ENCODE measurements at regions not wholly inside any gene's neighbourhood (a gene's known extent, or its start where the extent isn't known, plus 50 kb on each side); places are given as distances from the start of the nearest gene placed in this dataset.
"Not testable (repeated sequence)": the region's sequence is repeated elsewhere in the genome, so short reads cannot be mapped to it uniquely, and the experiment has no call there.

GRCh38 chr15:20341901-20342600 lies 199.5 kb downstream of the GOLGA6L6 start:
- TF ChIP-seq CTCF (IDR thresholded peaks at IDR 0.05; ENCODE audit: low read depth, low read length, missing control alignments): no peak
- no peak for DNase-seq (ENCODE audit: low read depth)
- no peak overlapping the region for H3K4me3 ChIP-seq (ENCODE audit: low read depth, low read length)

DNA sequence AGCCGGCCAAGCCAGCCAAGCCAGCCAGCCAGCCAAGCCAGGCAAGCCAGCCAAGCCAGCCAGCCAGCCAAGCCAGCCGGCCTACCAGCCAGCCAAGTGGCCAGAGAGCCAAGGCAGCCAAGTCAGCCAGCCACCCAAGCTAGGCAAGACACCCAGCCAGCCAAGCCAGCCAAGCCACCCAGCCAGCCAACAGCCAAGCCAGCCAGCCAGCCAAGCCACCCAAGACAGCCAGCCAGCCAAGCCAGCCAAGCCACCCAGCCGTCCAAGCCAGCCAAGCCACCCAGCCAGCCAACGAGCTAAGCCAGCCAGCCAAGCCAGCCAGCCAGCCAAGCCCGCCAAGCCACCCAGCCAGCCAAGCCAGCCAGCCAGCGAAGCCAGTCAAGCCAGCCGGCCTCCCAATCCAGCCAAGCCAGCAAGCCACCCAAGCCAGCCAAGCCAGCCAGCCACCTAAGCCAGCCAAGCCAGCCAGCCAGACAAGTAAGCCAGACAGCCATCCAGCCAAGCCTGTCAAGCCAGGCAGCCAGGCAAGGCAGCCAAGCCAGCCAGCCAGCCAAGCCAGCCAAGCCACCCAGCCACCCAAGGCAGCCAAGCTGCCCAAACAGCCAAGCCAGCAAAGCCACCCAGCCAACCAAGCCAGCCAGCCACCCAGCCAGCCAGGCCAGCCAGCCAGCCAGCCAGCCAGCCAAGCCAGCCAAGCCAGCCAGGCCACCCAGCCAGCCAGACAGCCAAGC lies 200.5 kb downstream of the GOLGA6L6 start:
- no peak for DNase-seq (ENCODE audit: low read depth)
- no peak overlapping the region for H3K4me3 ChIP-seq (ENCODE audit: low read depth, low read length)
- TF ChIP-seq CTCF (IDR thresholded peaks at IDR 0.05; ENCODE audit: low read depth, low read length, missing control alignments): no peak

GRCh38 chr15:20340331-20340811 lies 201.2 kb downstream of the GOLGA6L6 start:
- no peak for TF ChIP-seq CTCF (IDR thresholded peaks at IDR 0.05; ENCODE audit: low read depth, low read length, missing control alignments)
- H3K4me3 ChIP-seq (ENCODE audit: low read depth, low read length): no peak overlapping the region
- no peak for DNase-seq (ENCODE audit: low read depth)

DNA sequence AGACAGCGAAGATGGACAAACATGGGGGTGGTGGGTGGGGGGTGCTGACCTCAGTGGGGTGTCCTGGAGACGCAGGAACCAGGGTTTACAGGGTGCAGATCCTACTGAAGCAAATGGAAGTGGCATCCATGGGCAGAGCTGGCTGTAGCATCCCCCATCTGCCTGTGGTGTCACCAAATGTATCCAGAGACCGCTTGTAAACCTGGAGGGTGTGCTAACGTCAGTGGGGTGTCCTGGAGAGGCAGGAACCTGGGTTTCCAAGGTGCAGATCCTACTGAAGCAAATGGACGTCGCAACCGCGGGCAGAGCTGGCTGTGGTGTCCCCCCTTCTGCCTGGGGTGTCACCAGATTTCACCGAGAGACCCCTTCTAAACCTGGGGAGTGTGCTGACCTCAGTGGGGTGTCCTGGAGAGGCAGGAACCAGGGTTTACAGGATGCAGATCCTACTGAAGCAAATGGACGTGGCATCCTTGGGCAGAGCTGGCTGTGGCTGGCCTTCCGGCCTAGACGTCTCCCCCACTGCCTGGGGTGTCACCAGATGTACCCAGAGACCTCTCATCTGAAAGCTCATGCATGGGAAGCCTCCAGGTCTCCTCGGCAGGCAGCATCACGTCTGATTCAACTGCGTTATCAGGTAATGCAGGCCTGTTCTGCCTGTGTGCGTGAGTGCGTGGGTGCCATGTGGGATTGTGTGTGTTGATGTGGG lies 202.4 kb downstream of the GOLGA6L6 start:
- not testable (repeated sequence) for DNase-seq (ENCODE audit: low read depth); H3K4me3 ChIP-seq (ENCODE audit: low read depth, low read length)

DNA sequence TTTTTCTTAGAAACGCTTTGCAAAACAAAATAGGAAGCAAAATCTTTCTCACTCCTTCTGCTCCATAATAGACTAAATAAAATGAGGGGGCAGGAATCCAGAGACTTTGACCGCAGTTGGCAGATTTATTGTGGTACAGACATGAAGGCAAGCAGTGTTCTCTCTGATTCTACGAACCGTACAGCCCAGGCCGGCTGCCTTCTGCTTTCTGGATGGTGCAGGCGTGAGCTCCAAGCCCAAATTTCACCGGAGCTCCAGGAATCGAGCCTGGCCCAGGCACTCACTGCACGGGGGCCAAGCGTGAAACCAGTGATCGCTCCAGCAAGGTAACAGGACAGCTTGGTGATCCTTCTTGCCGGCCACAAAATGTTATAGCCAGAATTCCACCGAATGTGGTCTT lies 202.9 kb downstream of the GOLGA6L6 start:
- not testable (repeated sequence) for H3K4me3 ChIP-seq (ENCODE audit: low read depth, low read length); DNase-seq (ENCODE audit: low read depth)

GRCh38 chr15:20337238-20337637 lies 204.4 kb downstream of the GOLGA6L6 start:
- DNase-seq (ENCODE audit: low read depth); H3K4me3 ChIP-seq (ENCODE audit: low read depth, low read length): not testable (repeated sequence)

DNA sequence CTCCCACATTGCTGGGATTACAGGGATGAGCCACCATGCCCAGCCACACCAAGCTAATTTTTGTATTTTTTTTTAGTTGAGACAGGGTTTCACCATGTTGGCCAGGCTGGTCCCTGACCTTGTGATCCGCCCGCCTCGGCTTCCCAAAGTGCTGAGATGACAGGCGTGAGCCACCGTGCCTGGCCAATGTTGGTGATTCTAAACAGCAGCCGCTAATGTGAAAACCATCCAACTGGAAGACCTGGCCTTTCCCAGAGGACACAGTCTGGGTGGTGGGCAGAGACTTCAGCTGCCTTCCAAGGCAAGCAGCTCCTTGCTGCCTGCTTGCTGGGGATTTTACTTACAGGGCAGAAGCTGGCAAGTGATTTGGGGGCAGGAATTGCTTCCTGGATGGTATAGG lies 207.1 kb downstream of the GOLGA6L6 start:
- not testable (repeated sequence) for DNase-seq (ENCODE audit: low read depth); H3K4me3 ChIP-seq (ENCODE audit: low read depth, low read length)

- not testable (repeated sequence) for DNase-seq (ENCODE audit: low read depth); H3K4me3 ChIP-seq (ENCODE audit: low read depth, low read length)
These were observed 215.8 kb downstream of the GOLGA6L6 start for GRCh38 chr15:20325751-20326150.

DNA sequence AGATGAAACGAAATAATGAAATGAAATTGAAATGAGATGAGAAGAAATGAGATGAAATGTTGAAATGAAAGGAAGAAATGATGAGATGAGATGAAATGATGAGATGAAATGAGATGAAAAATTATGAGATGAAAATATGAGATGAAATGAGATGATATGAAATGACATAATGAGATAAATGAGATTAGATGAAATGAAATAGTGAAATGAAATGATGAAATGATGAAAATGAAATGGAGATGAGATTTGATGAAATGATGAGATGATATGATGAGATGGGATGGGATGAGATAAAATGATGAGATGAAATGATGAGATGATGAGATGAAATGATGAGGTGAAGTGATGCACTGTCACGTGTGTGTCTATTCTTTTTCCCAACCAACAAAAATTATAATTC lies 224.5 kb downstream of the GOLGA6L6 start:
- not testable (repeated sequence) for DNase-seq (ENCODE audit: low read depth); H3K4me3 ChIP-seq (ENCODE audit: low read depth, low read length)

DNA sequence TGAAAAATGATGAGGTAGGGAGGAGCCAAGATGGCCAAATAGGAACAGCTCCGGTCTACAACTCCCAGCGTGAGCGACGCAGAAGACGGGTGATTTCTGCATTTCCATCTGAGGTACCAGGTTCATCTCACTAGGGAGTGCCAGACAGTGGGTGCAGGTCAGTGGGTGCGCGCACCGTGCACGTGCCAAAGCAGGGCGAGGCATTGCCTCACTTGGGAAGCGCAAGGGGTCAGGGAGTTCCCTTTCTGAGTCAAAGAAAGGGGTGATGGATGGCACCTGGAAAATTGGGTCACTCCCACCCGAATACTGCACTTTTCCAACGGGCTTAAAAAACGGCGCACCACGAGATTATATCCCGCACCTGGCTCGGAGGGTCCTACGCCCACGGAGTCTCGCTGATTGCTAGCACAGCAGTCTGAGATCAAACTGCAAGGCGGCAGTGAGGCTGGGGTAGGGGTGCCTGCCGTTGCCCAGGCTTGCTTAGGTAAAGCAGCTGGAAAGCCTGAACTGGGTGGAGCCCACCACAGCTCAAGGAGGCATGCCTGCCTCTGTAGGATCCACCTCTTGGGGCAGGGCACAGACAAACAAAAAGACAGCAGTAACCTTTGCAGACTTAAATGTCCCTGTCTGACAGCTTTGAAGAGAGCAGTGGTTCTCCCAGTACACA lies 230.5 kb downstream of the GOLGA6L6 start:
- H3K4me3 ChIP-seq (ENCODE audit: low read depth, low read length); DNase-seq (ENCODE audit: low read depth): not testable (repeated sequence)
